Esophagus muscularis mucosa (tissue), 4 donors: ENCODE measurements at regions not wholly inside any gene's neighbourhood (a gene's known extent, or its start where the extent isn't known, plus 50 kb on each side); places are given as distances from the start of the nearest gene placed in this dataset.

Source experiments
- DNase-seq: peaks from one replicate; pipeline ENCODE4 v3.0.0-alpha.2; 2017; ENCODE audit errors: extremely low spot score
- H3K27ac ChIP-seq, 4 donors: fragments of 200-600 bp; sonication (generic); replicated peaks in 1 of 4; 1 replicate in 3 of 4; 2 replicates in 1 of 4; pipeline ENCODE4 v1.5.1; 2016 to 2019; ENCODE audit warnings: mild to moderate bottlenecking in 1 of 4
- H3K27me3 ChIP-seq, 4 donors: fragments of 200-600 bp; sonication (generic); one replicate each; pipeline versions ENCODE4 v1.5.1 to v1.6.0; 2016 to 2019
- H3K36me3 ChIP-seq, 4 donors: fragments of 200-600 bp; sonication (generic); one replicate each; pipeline ENCODE4 v1.5.1; 2016 to 2019
- H3K4me1 ChIP-seq, 4 donors: fragments of 200-600 bp; sonication (generic); one replicate each; pipeline ENCODE4 v1.5.1; 2016 to 2019
- H3K4me3 ChIP-seq, 4 donors: fragments of 200-600 bp; sonication (generic); 1 replicate in 2 of 4; 2 replicates in 2 of 4; pipeline ENCODE4 v1.5.1; 2016 to 2019; ENCODE audit warnings: mild to moderate bottlenecking in 4 of 4, moderate library complexity in 1 of 4
- H3K9me3 ChIP-seq, 4 donors: fragments of 200-600 bp; sonication (generic); 1 replicate in 3 of 4; 2 replicates in 1 of 4; pipeline ENCODE4 v1.5.1; 2016 to 2019
- CTCF ChIP-seq, 3 experiments: fragments of 200-600 bp in 2 of 3; fragments of 450-650 bp in 1 of 3; sonication (generic) in 2 of 3; IDR thresholded peaks; one replicate each; pipeline ENCODE4 v1.5.1; 2017 to 2019; ENCODE audit warnings: antibody characterized with exemption in 3 of 3, mild to moderate bottlenecking in 2 of 3, moderate library complexity in 1 of 3
- EP300 ChIP-seq: sonication (generic); formaldehyde crosslinking; IDR thresholded peaks from one replicate; pipeline ENCODE4 v1.6.1; 2017; ENCODE audit warnings: antibody characterized with exemption
- POLR2A ChIP-seq: fragments of 450-650 bp; IDR thresholded peaks from one replicate; pipeline ENCODE4 v1.6.1; 2017; ENCODE audit warnings: antibody characterized with exemption, moderate library complexity, mild to moderate bottlenecking, low read depth
- POLR2AphosphoS5 ChIP-seq, 2 donors: sonication (generic); formaldehyde crosslinking; IDR thresholded peaks; one replicate each; pipeline ENCODE4 v1.6.1; 2017; ENCODE audit warnings: antibody characterized with exemption in 2 of 2
- WGBS: methylation state at CpG from one replicate; pipeline ENCODE4 v1.1.5; 2018; 5-methylcytosine and 5-hydroxymethylcytosine counted together
- intact Hi-C: fragments of 100-400 bp; cut with DNase I; formaldehyde crosslinking; loops from one replicate; pipeline ENCODE4 v1.15.1; 2023

- no peak overlapping the region for H3K4me3 ChIP-seq
- no peaks in the 10 kb centered on the region for H3K27me3 ChIP-seq
- intact Hi-C loops: no loop called here
- peaks cover 0 to 8% (median 3%) of the 10 kb centered on the region in 4 donors for H3K4me1 ChIP-seq
- no peaks in the 10 kb centered on the region for H3K9me3 ChIP-seq
- WGBS: 76% methylated on average over 3 of the region's 3 CpGs
- TF ChIP-seq EP300: no peak
- TF ChIP-seq POLR2A: no peak
- no peak for TF ChIP-seq POLR2AphosphoS5 (IDR thresholded peaks at IDR 0.05)
- no peak for TF ChIP-seq CTCF (IDR thresholded peaks at IDR 0.05)
- no peaks in the 10 kb centered on the region for H3K36me3 ChIP-seq
- no peak for DNase-seq
- no peak overlapping the region for H3K27ac ChIP-seq
Measured at GRCh38 chr15:94059013-94059587, 172.3 kb upstream of the MCTP2 start.

DNA sequence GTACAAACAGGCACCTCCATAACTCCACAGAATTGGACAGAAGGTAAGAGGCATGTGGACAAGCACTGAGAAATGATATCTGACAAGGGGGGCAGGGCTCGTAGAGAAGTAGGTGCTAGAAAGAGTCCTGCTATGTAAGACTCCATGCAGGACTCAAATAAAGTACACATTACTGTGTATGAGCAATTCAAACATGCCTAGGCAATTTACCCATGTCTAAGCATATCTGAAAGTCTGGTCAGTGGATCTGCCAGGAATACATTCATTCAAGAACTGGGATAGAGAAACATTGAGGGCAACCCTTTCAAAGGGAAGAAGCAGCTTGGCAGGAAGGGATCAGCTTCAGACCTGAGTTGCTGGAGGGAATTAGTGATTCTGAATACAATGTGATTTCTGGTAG lies 174.1 kb upstream of the MCTP2 start:
- WGBS: 100% methylated on average over 1 of the region's 1 CpG
- TF ChIP-seq POLR2AphosphoS5 (IDR thresholded peaks at IDR 0.05) (no peak), EP300 (no peak), POLR2A (no peak)
- Histone ChIP-seq H3K4me3 (no peak overlapping the region), H3K9me3 (no peaks in the 10 kb centered on the region), H3K36me3 (no peaks in the 10 kb centered on the region), H3K27ac (no peak overlapping the region), H3K4me1 (peaks cover 0 to 8% (median 3%) of the 10 kb centered on the region in 4 donors), H3K27me3 (no peaks in the 10 kb centered on the region)
- intact Hi-C loops: no loop called here
- DNase-seq: no peak

DNA sequence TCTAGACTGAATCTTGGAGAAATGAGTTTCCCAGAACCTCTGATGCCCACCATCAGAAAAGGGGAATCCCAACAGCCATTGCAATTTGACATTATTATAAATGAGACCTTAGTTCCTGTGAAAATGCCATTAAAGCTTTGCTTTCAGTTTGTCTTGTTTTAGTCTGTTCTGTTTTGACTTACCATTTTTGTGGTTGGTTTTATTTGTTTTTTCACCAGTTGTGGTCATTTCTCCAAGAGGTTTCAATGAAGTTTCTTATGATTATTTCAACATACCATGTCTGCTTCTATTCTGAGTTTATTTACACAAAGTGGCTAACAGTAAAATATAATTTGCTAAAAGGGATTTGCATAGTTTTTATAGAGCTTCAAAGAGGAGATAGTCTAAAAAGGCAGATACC lies 175.0 kb upstream of the MCTP2 start:
- no peak overlapping the region for H3K4me3 ChIP-seq
- H3K27ac ChIP-seq: no peak overlapping the region
- no peaks in the 10 kb centered on the region for H3K27me3 ChIP-seq
- TF ChIP-seq POLR2A (no peak), POLR2AphosphoS5 (IDR thresholded peaks at IDR 0.05) (no peak), CTCF (IDR thresholded peaks at IDR 0.05) (no peak), EP300 (no peak)
- H3K9me3 ChIP-seq: no peaks in the 10 kb centered on the region
- peaks cover 0 to 8% (median 3%) of the 10 kb centered on the region in 4 donors for H3K4me1 ChIP-seq
- intact Hi-C loops: no loop called here
- H3K36me3 ChIP-seq: no peaks in the 10 kb centered on the region
- DNase-seq: no peak

GRCh38 chr15:94053626-94054025 lies 177.7 kb upstream of the MCTP2 start:
- Histone ChIP-seq H3K27me3 (no peaks in the 10 kb centered on the region), H3K9me3 (no peaks in the 10 kb centered on the region), H3K4me1 (peaks cover 0 to 8% (median 3%) of the 10 kb centered on the region in 4 donors), H3K27ac (no peak overlapping the region), H3K36me3 (no peaks in the 10 kb centered on the region), H3K4me3 (no peak overlapping the region)
- DNase-seq: no peak
- TF ChIP-seq EP300: no peak
- no peak for TF ChIP-seq POLR2A
- TF ChIP-seq POLR2AphosphoS5 (IDR thresholded peaks at IDR 0.05): no peak
- no peak for TF ChIP-seq CTCF (IDR thresholded peaks at IDR 0.05)
- intact Hi-C loops: no loop called here

GRCh38 chr15:94052711-94053110 lies 178.7 kb upstream of the MCTP2 start:
- DNase-seq: no peak
- no peak overlapping the region for H3K4me3 ChIP-seq
- WGBS: 79% methylated on average over 2 of the region's 2 CpGs
- intact Hi-C loops: no loop called here
- peaks cover 0 to 8% (median 3%) of the 10 kb centered on the region in 4 donors for H3K4me1 ChIP-seq
- no peaks in the 10 kb centered on the region for H3K9me3 ChIP-seq
- H3K27me3 ChIP-seq: no peaks in the 10 kb centered on the region
- no peaks in the 10 kb centered on the region for H3K36me3 ChIP-seq
- no peak overlapping the region for H3K27ac ChIP-seq
- TF ChIP-seq POLR2AphosphoS5 (IDR thresholded peaks at IDR 0.05) (no peak), EP300 (no peak), CTCF (IDR thresholded peaks at IDR 0.05) (no peak), POLR2A (no peak)
